OCI-LY1 (cell line): ENCODE measurements at regions not wholly inside any gene's neighbourhood (a gene's known extent, or its start where the extent isn't known, plus 50 kb on each side); places are given as distances from the start of the nearest gene placed in this dataset.

Experiments
- H2AFZ ChIP-seq: fragments of 200-600 bp; sonication (generic), shearing (Covaris generic); 2 replicates; pipeline ENCODE4 v1.6.0; 2014; ENCODE audit warnings: antibody characterized with exemption, mild to moderate bottlenecking, low read length
- H3F3A ChIP-seq: fragments of 200-600 bp; sonication (generic), shearing (Covaris generic); 2 replicates; pipeline ENCODE4 v1.6.0; 2014; ENCODE audit warnings: mild to moderate bottlenecking, antibody characterized with exemption, low read length, moderate library complexity; ENCODE audit not compliant: insufficient read depth
- H3K27ac ChIP-seq: fragments of 200-600 bp; sonication (generic); 2 replicates; pipeline ENCODE4 v1.5.1; 2014; ENCODE audit warnings: low read length, mixed run types, mild to moderate bottlenecking, low read depth; ENCODE audit not compliant: poor library complexity, severe bottlenecking
- H3K27me3 ChIP-seq: fragments of 200-600 bp; sonication (generic); 2 replicates; pipeline ENCODE4 v1.6.0; 2014; ENCODE audit warnings: antibody characterized with exemption, mild to moderate bottlenecking, low read length, moderate library complexity; ENCODE audit not compliant: insufficient read depth
- H3K36me3 ChIP-seq: fragments of 200-600 bp; sonication (generic); 2 replicates; pipeline ENCODE4 v1.6.1; 2014; ENCODE audit warnings: mild to moderate bottlenecking, antibody characterized with exemption, low read length, moderate library complexity, mixed read lengths; ENCODE audit not compliant: insufficient read depth
- H3K4me1 ChIP-seq: fragments of 200-600 bp; sonication (generic); 2 replicates; pipeline ENCODE4 v1.5.1; 2014; ENCODE audit warnings: mild to moderate bottlenecking, low read length, moderate library complexity; ENCODE audit not compliant: insufficient read depth, severe bottlenecking
- H3K4me2 ChIP-seq: fragments of 200-600 bp; sonication (generic), shearing (Covaris generic); 2 replicates; pipeline ENCODE4 v1.6.1; 2014; ENCODE audit warnings: low read length
- H3K4me3 ChIP-seq: fragments of 200-600 bp; sonication (generic); 2 replicates; pipeline ENCODE4 v1.5.1; 2014; ENCODE audit warnings: low read length, low read depth, mild to moderate bottlenecking, mixed read lengths; ENCODE audit not compliant: poor library complexity, severe bottlenecking
- H3K79me2 ChIP-seq: fragments of 200-600 bp; shearing (Covaris generic); 2 replicates; pipeline ENCODE4 v1.6.1; 2016; ENCODE audit warnings: mixed run types, low read length, mixed read lengths; ENCODE audit not compliant: insufficient read depth
- H3K9ac ChIP-seq: fragments of 200-600 bp; sonication (generic), shearing (Covaris generic); 2 replicates; pipeline ENCODE4 v1.6.1; 2014; ENCODE audit warnings: mild to moderate bottlenecking, low read length, mixed read lengths
- H3K9me2 ChIP-seq: fragments of 200-600 bp; sonication (generic), shearing (Covaris generic); 2 replicates; pipeline ENCODE4 v1.6.1; 2014; ENCODE audit warnings: low read depth, mild to moderate bottlenecking, low read length, mixed read lengths
- H3K9me3 ChIP-seq: fragments of 200-600 bp; shearing (Covaris generic); 2 replicates; pipeline ENCODE4 v1.6.1; 2014; ENCODE audit warnings: low read length, mixed read lengths
- H4K20me1 ChIP-seq: fragments of 200-600 bp; sonication (generic), shearing (Covaris generic); 2 replicates; pipeline ENCODE4 v1.6.0; 2016; ENCODE audit warnings: mild to moderate bottlenecking, low read length; ENCODE audit not compliant: insufficient read depth
- CTCF ChIP-seq: fragments of 200-600 bp; sonication (generic), shearing (Covaris generic); IDR thresholded peaks from 2 replicates; pipeline ENCODE4 v1.5.1; 2017; ENCODE audit warnings: mild to moderate bottlenecking, antibody characterized with exemption, low read length, moderate library complexity, mixed read lengths
- EZH2 ChIP-seq: fragments of 200-600 bp; sonication (generic), shearing (Covaris generic); IDR thresholded peaks from 2 replicates; pipeline ENCODE4 v1.8.0; 2017; ENCODE audit warnings: borderline replicate concordance, mixed run types, mild to moderate bottlenecking, antibody characterized with exemption, low read length, moderate library complexity, mixed read lengths

- no peak for TF ChIP-seq EZH2
- no peak for TF ChIP-seq CTCF
- no peaks in the 10 kb centered on the region for H3K4me1 ChIP-seq
- no peaks in the 10 kb centered on the region for H3K27me3 ChIP-seq
- no peak overlapping the region for H2AFZ ChIP-seq
- H3K9me2 ChIP-seq, result no peaks in the 10 kb centered on the region
- no peaks in the 10 kb centered on the region for H3F3A ChIP-seq
- H3K36me3 ChIP-seq, result no peaks in the 10 kb centered on the region
- no peak overlapping the region for H3K27ac ChIP-seq
- H3K9ac ChIP-seq, result no peak overlapping the region
- H3K79me2 ChIP-seq, result no peaks in the 10 kb centered on the region
- no peak overlapping the region for H3K4me3 ChIP-seq
- H3K4me2 ChIP-seq, result no peak overlapping the region
- no peaks in the 10 kb centered on the region for H4K20me1 ChIP-seq
- H3K9me3 ChIP-seq, result no peaks in the 10 kb centered on the region
Observed at GRCh38 chr4:23332313-23332712, 557.5 kb downstream of the PPARGC1A start.

GRCh38 chr4:23327120-23327519, 562.7 kb downstream of the PPARGC1A start:
- Histone ChIP-seq H3K27ac (no peak overlapping the region), H3K79me2 (no peaks in the 10 kb centered on the region), H3K9me3 (no peaks in the 10 kb centered on the region), H3K27me3 (no peaks in the 10 kb centered on the region), H3K9me2 (no peaks in the 10 kb centered on the region), H3K9ac (no peak overlapping the region), H3K4me3 (no peak overlapping the region), H3K4me2 (no peak overlapping the region), H3K36me3 (no peaks in the 10 kb centered on the region), H3F3A (no peaks in the 10 kb centered on the region), H2AFZ (no peak overlapping the region), H3K4me1 (no peaks in the 10 kb centered on the region), H4K20me1 (no peaks in the 10 kb centered on the region)
- TF ChIP-seq CTCF, result no peak
- TF ChIP-seq EZH2, result no peak

- no peaks in the 10 kb centered on the region for H3K36me3 ChIP-seq
- H3K9me3 ChIP-seq, result no peaks in the 10 kb centered on the region
- H3K4me1 ChIP-seq, result no peaks in the 10 kb centered on the region
- TF ChIP-seq EZH2 (no peak), CTCF (no peak)
- no peak overlapping the region for H3K9ac ChIP-seq
- no peaks in the 10 kb centered on the region for H3F3A ChIP-seq
- H3K27me3 ChIP-seq, result no peaks in the 10 kb centered on the region
- H3K79me2 ChIP-seq, result no peaks in the 10 kb centered on the region
- H3K4me3 ChIP-seq, result no peak overlapping the region
- no peaks in the 10 kb centered on the region for H3K9me2 ChIP-seq
- no peak overlapping the region for H2AFZ ChIP-seq
- H4K20me1 ChIP-seq, result no peaks in the 10 kb centered on the region
- H3K4me2 ChIP-seq, result no peak overlapping the region
- no peak overlapping the region for H3K27ac ChIP-seq
Observed at GRCh38 chr4:23324021-23324690, 565.7 kb downstream of the PPARGC1A start.
